Neuronal stem cell (in vitro differentiated cells): ENCODE measurements at regions not wholly inside any gene's neighbourhood (a gene's known extent, or its start where the extent isn't known, plus 50 kb on each side); places are given as distances from the start of the nearest gene placed in this dataset.

Experiments used
- DNase-seq: peaks from one replicate; pipeline ENCODE4 v3.0.0-alpha.2; 2013; ENCODE audit warnings: low spot score
- H2AFZ ChIP-seq: one replicate; pipeline ENCODE4 v1.6.1; 2013; ENCODE audit warnings: mild to moderate bottlenecking, low read length, inconsistent platforms
- H2AK5ac ChIP-seq: 2 replicates; pipeline ENCODE4 v1.6.1; 2013; ENCODE audit warnings: low read depth, mild to moderate bottlenecking, inconsistent platforms, low read length, moderate library complexity, mixed read lengths
- H2BK120ac ChIP-seq: 2 replicates; pipeline ENCODE4 v1.6.1; 2013; ENCODE audit warnings: low read depth, mild to moderate bottlenecking, inconsistent platforms, low read length, moderate library complexity, mixed read lengths
- H2BK12ac ChIP-seq: one replicate; pipeline ENCODE4 v1.6.1; 2013; ENCODE audit warnings: low read length, inconsistent platforms
- H2BK15ac ChIP-seq: 2 replicates; pipeline ENCODE4 v1.6.1; 2013; ENCODE audit warnings: mild to moderate bottlenecking, low read length, inconsistent platforms, mixed read lengths
- H2BK5ac ChIP-seq: one replicate; pipeline ENCODE4 v1.6.1; 2013; ENCODE audit warnings: inconsistent platforms, mild to moderate bottlenecking, low read length, moderate library complexity
- H3K14ac ChIP-seq: one replicate; pipeline ENCODE4 v1.6.1; 2013; ENCODE audit warnings: low read length, inconsistent platforms
- H3K18ac ChIP-seq: 2 replicates; pipeline ENCODE4 v1.6.1; 2013; ENCODE audit warnings: low read length, inconsistent platforms
- H3K23ac ChIP-seq: 2 replicates; pipeline ENCODE4 v1.6.1; 2013; ENCODE audit warnings: low read depth, mild to moderate bottlenecking, mixed read lengths, low read length, inconsistent platforms; ENCODE audit not compliant: poor library complexity
- H3K27ac ChIP-seq: replicated peaks from 3 replicates; pipeline ENCODE4 v1.5.1; 2013; ENCODE audit warnings: low read length, inconsistent platforms
- H3K27me3 ChIP-seq, 3 experiments: 2 replicates each; pipeline ENCODE4 v1.6.1; 2013; ENCODE audit warnings: low read length in 3 of 3, mild to moderate bottlenecking in 2 of 3, inconsistent platforms in 1 of 3, low read depth in 1 of 3, mixed read lengths in 1 of 3, moderate library complexity in 1 of 3; ENCODE audit not compliant: control insufficient read depth in 3 of 3, insufficient read depth in 3 of 3
- H3K36me3 ChIP-seq, 2 donors: replicated peaks in 1 of 2; 2 replicates each; pipeline ENCODE4 v1.6.1; 2013; ENCODE audit warnings: low read length in 2 of 2; ENCODE audit not compliant: control insufficient read depth in 2 of 2, insufficient read depth in 2 of 2
- H3K4ac ChIP-seq: 2 replicates; pipeline ENCODE4 v1.6.1; 2013; ENCODE audit warnings: inconsistent platforms, mild to moderate bottlenecking, low read length, moderate library complexity
- H3K4me1 ChIP-seq, 2 donors: 1 replicate in 1 of 2; 2 replicates in 1 of 2; pipeline ENCODE4 v1.6.1; 2013; ENCODE audit warnings: low read length in 2 of 2, low read depth in 1 of 2; ENCODE audit not compliant: control insufficient read depth in 2 of 2, insufficient read depth in 1 of 2
- H3K4me2 ChIP-seq: one replicate; pipeline ENCODE4 v1.6.1; 2013; ENCODE audit warnings: mild to moderate bottlenecking, low read length, inconsistent platforms; ENCODE audit not compliant: insufficient read depth, poor library complexity, severe bottlenecking
- H3K4me3 ChIP-seq, 2 donors: 2 replicates each; pipeline ENCODE4 v1.5.1; 2013; ENCODE audit warnings: low read length in 2 of 2, mild to moderate bottlenecking in 2 of 2, inconsistent platforms in 1 of 2, moderate library complexity in 1 of 2
- H3K79me1 ChIP-seq: one replicate; pipeline ENCODE4 v1.6.1; 2013; ENCODE audit warnings: low read depth, mild to moderate bottlenecking, inconsistent platforms, low read length, moderate library complexity
- H3K9ac ChIP-seq: one replicate; pipeline ENCODE4 v1.6.1; 2013; ENCODE audit warnings: mild to moderate bottlenecking, low read depth, low read length, inconsistent platforms; ENCODE audit not compliant: poor library complexity
- H3K9me3 ChIP-seq, 2 donors: replicated peaks in 1 of 2; 2 replicates each; pipeline versions ENCODE3 to v1.6.1; 2013; ENCODE audit warnings: low read length in 2 of 2, mild to moderate bottlenecking in 2 of 2, inconsistent platforms in 1 of 2, low read depth in 1 of 2, mixed read lengths in 1 of 2, moderate library complexity in 1 of 2; ENCODE audit not compliant: control insufficient read depth in 2 of 2, insufficient read depth in 1 of 2
- H4K8ac ChIP-seq: one replicate; pipeline ENCODE4 v1.6.1; 2013; ENCODE audit warnings: low read depth, mild to moderate bottlenecking, inconsistent platforms, low read length, moderate library complexity
- H4K91ac ChIP-seq: one replicate; pipeline ENCODE4 v1.6.1; 2013; ENCODE audit warnings: low read length, low read depth, mild to moderate bottlenecking, inconsistent platforms; ENCODE audit not compliant: poor library complexity
- WGBS, 2 donors: extraction: QIAGEN DNeasy Blood & Tissue Kit; methylation state at CpG; one replicate each; pipeline ENCODE4 v1.1.7; 2013; ENCODE audit warnings: missing lambda C conversion rate in 2 of 2, mixed read lengths in 1 of 2; ENCODE audit not compliant: insufficient read length in 2 of 2, insufficient replicate concordance in 1 of 2; ENCODE audit errors: extremely low coverage in 2 of 2; 5-methylcytosine and 5-hydroxymethylcytosine counted together

DNA sequence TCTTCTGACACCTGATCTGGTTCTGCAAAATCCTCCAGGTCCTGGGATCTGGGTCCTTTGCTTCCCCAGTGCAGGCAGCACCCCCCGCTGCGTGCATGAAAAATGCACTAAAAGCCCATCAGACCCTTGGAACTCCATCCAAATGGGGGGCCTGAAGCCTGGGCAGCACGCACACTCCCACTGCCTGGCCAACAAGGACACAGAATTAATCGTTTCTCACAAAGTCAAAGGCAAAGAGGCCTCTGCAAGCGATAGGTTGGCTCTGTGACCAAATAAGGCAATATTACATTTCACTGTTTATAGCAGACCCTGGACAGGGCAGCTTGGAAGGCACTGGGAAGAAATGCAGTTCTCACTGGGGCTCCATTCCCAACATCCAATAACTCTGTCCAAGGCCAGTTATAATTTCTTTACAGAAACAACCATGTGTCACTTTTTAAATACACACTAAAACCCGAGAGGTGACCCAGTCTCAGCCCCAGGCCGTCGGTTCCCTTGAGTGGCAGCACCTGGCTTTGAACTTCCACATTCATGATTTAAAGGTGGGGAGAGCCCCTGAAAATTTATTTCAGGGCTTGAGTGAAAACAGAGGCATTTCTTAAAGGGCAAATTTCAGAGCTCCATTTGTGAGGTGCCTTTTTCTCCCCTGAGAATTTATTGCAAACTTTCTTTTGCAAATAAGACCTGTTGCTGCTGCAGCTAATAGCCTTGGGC lies 114.4 kb upstream of the ANO1 start:
- no peak overlapping the region for H4K8ac ChIP-seq
- no peak overlapping the region for H3K23ac ChIP-seq
- H3K27me3 ChIP-seq = no peaks in the 10 kb centered on the region
- DNase-seq = no peak
- H3K4me1 ChIP-seq = peaks cover 0 to 11% of the 10 kb centered on the region in 2 donors
- H3K4me3 ChIP-seq = no peak overlapping the region
- no CpG with 5 or more reads among the region's 8 CpGs for WGBS, 2 donors
- H4K91ac ChIP-seq = no peak overlapping the region
- H3K14ac ChIP-seq = no peak overlapping the region
- no peak overlapping the region for H2BK12ac ChIP-seq
- peaks cover 0 to 5% of the 10 kb centered on the region in 2 donors for H3K9me3 ChIP-seq
- no peak overlapping the region for H3K4me2 ChIP-seq
- no peak overlapping the region for H3K18ac ChIP-seq
- no peak overlapping the region for H2BK120ac ChIP-seq
- H3K79me1 ChIP-seq = no peaks in the 10 kb centered on the region
- no peak overlapping the region for H3K27ac ChIP-seq
- no peaks in the 10 kb centered on the region for H3K36me3 ChIP-seq
- no peak overlapping the region for H3K4ac ChIP-seq
- no peak overlapping the region for H2BK15ac ChIP-seq
- no peak overlapping the region for H2BK5ac ChIP-seq
- no peak overlapping the region for H3K9ac ChIP-seq
- H2AK5ac ChIP-seq = no peak overlapping the region
- no peak overlapping the region for H2AFZ ChIP-seq

DNA sequence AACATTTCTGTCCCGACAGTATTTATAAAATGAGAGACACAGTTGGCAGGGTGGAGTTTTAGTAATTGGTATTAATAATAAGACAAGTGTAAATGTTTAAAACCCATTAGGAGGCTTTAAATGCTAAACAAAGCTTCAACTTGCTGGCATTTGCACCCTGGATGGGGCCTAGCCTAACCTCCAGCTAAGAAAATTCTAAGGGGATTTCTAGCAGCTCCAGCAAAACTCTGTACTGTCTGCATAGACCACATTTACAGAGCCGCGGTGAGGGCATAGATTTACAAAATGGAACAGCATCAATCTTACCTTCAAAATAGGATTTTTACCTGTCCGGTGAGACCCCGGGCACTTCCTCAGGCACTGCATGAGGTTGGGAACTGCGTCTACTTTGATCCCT lies 113.9 kb upstream of the ANO1 start:
- no peak overlapping the region for H3K27ac ChIP-seq

DNA sequence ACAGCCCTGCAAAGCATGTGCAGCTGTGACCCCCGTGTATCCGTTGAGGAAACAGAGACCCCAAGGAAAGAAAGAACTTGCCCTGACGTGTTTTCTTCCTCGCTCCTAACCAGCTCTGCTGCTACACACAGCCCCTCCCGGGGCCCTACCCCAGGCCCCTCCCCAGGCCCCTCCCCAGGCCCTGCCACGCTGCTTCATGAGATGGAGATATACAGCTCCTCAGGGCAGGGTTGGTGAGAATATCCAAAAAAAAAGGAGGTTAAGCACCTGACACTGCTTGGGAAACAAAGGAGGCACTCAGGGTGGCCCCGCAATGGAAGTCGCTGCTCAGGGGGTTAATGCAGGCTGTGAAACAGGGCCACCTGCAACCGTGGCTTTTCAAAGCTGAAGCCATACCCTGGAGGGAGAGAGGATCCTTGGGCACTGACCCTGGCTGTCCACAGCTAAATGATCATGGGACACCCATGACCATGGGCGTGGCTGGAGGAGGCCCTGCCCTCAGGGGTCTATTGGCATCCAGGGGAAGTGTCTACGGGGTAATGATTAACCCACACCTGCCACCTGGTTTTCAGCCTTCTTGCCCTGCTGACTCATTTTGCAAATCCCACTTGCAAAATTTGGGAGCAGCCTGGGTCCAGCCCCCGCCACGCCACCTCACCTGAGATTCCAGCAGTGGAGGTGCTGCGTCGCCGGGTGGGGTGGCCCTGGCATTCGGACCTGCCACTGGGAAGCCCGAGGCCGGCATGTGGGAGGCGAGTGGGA lies 112.1 kb upstream of the ANO1 start:
- Histone ChIP-seq H3K4me3 (no peak overlapping the region), H3K18ac (peak overlapping the region; percentile 79), H2BK12ac (no peak overlapping the region), H3K9me3 (peaks cover 0 to 5% of the 10 kb centered on the region in 2 donors), H3K36me3 (no peaks in the 10 kb centered on the region), H3K79me1 (no peaks in the 10 kb centered on the region), H3K27me3 (no peaks in the 10 kb centered on the region), H3K27ac (peak overlapping the region; percentile 3), H3K14ac (no peak overlapping the region), H2BK5ac (peak overlapping the region; percentile 70), H3K4me2 (no peak overlapping the region), H3K4me1 (peaks cover 0 to 11% of the 10 kb centered on the region in 2 donors), H4K91ac (no peak overlapping the region), H2BK120ac (no peak overlapping the region), H2AK5ac (peak overlapping the region; percentile 88), H2BK15ac (peak overlapping the region; percentile 55), H4K8ac (no peak overlapping the region), H3K4ac (no peak overlapping the region), H2AFZ (no peak overlapping the region), H3K9ac (no peak overlapping the region), H3K23ac (no peak overlapping the region)
- no CpG with 5 or more reads among the region's 20 CpGs for WGBS, 2 donors
- DNase-seq = no peak

More for the DNA sequence above, 113.9 kb upstream of the ANO1 start:
- Histone ChIP-seq H2BK5ac (no peak overlapping the region), H3K36me3 (no peaks in the 10 kb centered on the region), H3K4me3 (no peak overlapping the region), H3K18ac (no peak overlapping the region), H3K23ac (no peak overlapping the region), H2BK120ac (no peak overlapping the region), H3K27me3 (no peaks in the 10 kb centered on the region), H3K9me3 (peaks cover 0 to 2% of the 10 kb centered on the region in 2 donors), H3K4ac (no peak overlapping the region), H3K79me1 (no peaks in the 10 kb centered on the region), H2AK5ac (no peak overlapping the region), H3K4me1 (peaks cover 0 to 11% of the 10 kb centered on the region in 2 donors), H3K9ac (no peak overlapping the region), H2AFZ (no peak overlapping the region), H3K4me2 (no peak overlapping the region), H2BK12ac (no peak overlapping the region), H4K91ac (no peak overlapping the region), H4K8ac (no peak overlapping the region), H3K14ac (no peak overlapping the region), H2BK15ac (no peak overlapping the region)
- WGBS, 2 donors = no CpG with 5 or more reads among the region's 6 CpGs
- no peak for DNase-seq

DNA sequence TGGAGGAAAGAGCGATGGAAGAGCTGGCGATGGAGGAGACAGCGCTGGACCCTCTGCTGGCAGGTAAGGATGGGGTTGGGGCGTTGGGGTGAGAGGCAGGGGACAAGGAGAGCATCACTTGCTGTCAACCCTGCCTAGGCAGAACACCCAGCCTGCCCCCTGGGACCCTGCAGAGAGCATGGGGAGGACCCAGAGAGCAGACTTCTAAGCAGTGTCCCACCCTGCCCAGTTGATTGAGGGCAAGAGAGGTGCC lies 111.6 kb upstream of the ANO1 start:
- no CpG with 5 or more reads among the region's 4 CpGs for WGBS, 2 donors
- Histone ChIP-seq H2BK15ac (peak overlapping the region; percentile 55), H3K4me3 (no peak overlapping the region), H3K23ac (no peak overlapping the region), H4K8ac (no peak overlapping the region), H2BK5ac (peak overlapping the region; percentile 70), H2BK12ac (no peak overlapping the region), H3K14ac (no peak overlapping the region), H3K4me1 (peaks cover 0 to 11% of the 10 kb centered on the region in 2 donors), H4K91ac (no peak overlapping the region), H3K27ac (no peak overlapping the region), H3K9me3 (peaks cover 0 to 5% of the 10 kb centered on the region in 2 donors), H3K36me3 (no peaks in the 10 kb centered on the region), H3K27me3 (no peaks in the 10 kb centered on the region), H3K18ac (peak overlapping the region; percentile 65), H3K4me2 (no peak overlapping the region), H2AFZ (no peak overlapping the region), H3K4ac (no peak overlapping the region), H3K9ac (no peak overlapping the region), H3K79me1 (no peaks in the 10 kb centered on the region), H2AK5ac (peak overlapping the region; percentile 88), H2BK120ac (no peak overlapping the region)
- no peak for DNase-seq
